Body of pancreas (tissue), 4 donors: ENCODE measurements at regions not wholly inside any gene's neighbourhood (a gene's known extent, or its start where the extent isn't known, plus 50 kb on each side); places are given as distances from the start of the nearest gene placed in this dataset.

Experiments
- ATAC-seq: fragments of 150-250 bp; one replicate; pipeline ENCODE4 v1.9.1; 2016
- DNase-seq, 4 donors: peaks; one replicate each; pipeline ENCODE4 v3.0.0-alpha.2; 2019
- H3K27ac ChIP-seq, 4 donors: fragments of 200-600 bp; sonication (generic); 1 replicate in 3 of 4; 2 replicates in 1 of 4; pipeline versions ENCODE4 v1.5.1 to v1.6.1; 2016 to 2019; ENCODE audit warnings: mild to moderate bottlenecking in 1 of 4, mixed read lengths in 1 of 4, moderate library complexity in 1 of 4
- H3K27me3 ChIP-seq, 2 donors: fragments of 200-600 bp; sonication (generic); one replicate each; pipeline ENCODE4 v1.6.0; 2016; ENCODE audit warnings: mild to moderate bottlenecking in 1 of 2
- H3K36me3 ChIP-seq, 2 donors: fragments of 200-600 bp; sonication (generic); replicated peaks in 1 of 2; 2 replicates each; pipeline ENCODE4 v1.5.1; 2016; ENCODE audit warnings: low read depth in 2 of 2; ENCODE audit not compliant: insufficient read depth in 1 of 2
- H3K4me1 ChIP-seq: fragments of 200-600 bp; sonication (generic); one replicate; pipeline ENCODE4 v1.6.0; 2016
- H3K4me3 ChIP-seq, 2 donors: fragments of 200-600 bp; sonication (generic); 1 replicate in 1 of 2; 2 replicates in 1 of 2; pipeline ENCODE4 v1.5.1; 2016 to 2019
- H3K9me3 ChIP-seq, 3 donors: fragments of 200-600 bp; sonication (generic); 1 replicate in 2 of 3; 2 replicates in 1 of 3; pipeline ENCODE4 v1.5.1; 2016
- CTCF ChIP-seq, 7 experiments: fragments of 450-650 bp in 4 of 7; fragments of 200-600 bp in 3 of 7; sonication (generic) in 3 of 7; IDR thresholded peaks; one replicate each; pipeline ENCODE4 v1.5.1; 2016 to 2019; ENCODE audit warnings: antibody characterized with exemption in 7 of 7
- POLR2A ChIP-seq, 3 donors: fragments of 450-650 bp; IDR thresholded peaks; one replicate each; pipeline ENCODE4 v1.6.1; 2016; ENCODE audit warnings: antibody characterized with exemption in 3 of 3, mild to moderate bottlenecking in 2 of 3
- WGBS, 2 donors: methylation state at CpG; one replicate each; pipeline ENCODE4 v1.1.5; 2017; 5-methylcytosine and 5-hydroxymethylcytosine counted together
- intact Hi-C: fragments of 100-400 bp; cut with DNase I; formaldehyde crosslinking; loops from one replicate; pipeline ENCODE4 v1.15.1; 2023

- WGBS, 2 donors, result 64 to 70% methylated on average over 4 of the region's 4 CpGs
- peak; percentile 83 for ATAC-seq
These were observed 169.3 kb downstream of the KCNE4 start for GRCh38 chr2:223221139-223221835.

DNA sequence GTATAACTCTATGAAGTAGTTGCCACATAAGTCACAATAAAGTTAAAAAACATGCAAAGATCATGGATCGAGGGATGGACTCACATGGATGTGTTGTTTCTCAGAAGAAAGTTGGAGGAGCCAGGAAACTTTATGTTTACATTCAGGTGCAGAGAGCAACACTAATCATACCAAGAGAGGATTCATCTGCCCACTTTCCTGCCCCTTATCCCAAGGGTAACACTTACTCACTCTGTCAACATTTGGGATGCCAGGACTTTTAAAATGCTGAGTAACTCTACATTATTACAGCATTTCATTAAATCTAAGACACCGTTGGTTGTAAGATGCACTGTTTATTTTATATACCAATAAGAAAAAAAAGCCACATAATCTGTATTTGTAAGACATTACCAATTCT lies 170.4 kb downstream of the KCNE4 start:
- no peak overlapping the region for H3K4me3 ChIP-seq
- peak in 1 of 4 donors; percentile 37 for DNase-seq
- 39 to 41% methylated on average over 2 of the region's 2 CpGs for WGBS, 2 donors
- no peaks in the 10 kb centered on the region for H3K9me3 ChIP-seq
- no peak for ATAC-seq
- peak overlapping the region in 2 of 4 donors; percentile 46 to 53 for H3K27ac ChIP-seq
- intact Hi-C loops, result no loop called here
- H3K27me3 ChIP-seq, result no peaks in the 10 kb centered on the region
- H3K36me3 ChIP-seq, result no peaks in the 10 kb centered on the region
- peaks cover 44% of the 10 kb centered on the region for H3K4me1 ChIP-seq
- no peak for TF ChIP-seq CTCF (IDR thresholded peaks at IDR 0.05)
- no peak for TF ChIP-seq POLR2A (IDR thresholded peaks at IDR 0.05)

More at GRCh38 chr2:223221139-223221835, 169.3 kb downstream of the KCNE4 start:
- Histone ChIP-seq H3K27ac (peak overlapping the region in 3 of 4 donors; percentile 17 to 53 (median 46)), H3K9me3 (no peaks in the 10 kb centered on the region), H3K36me3 (no peaks in the 10 kb centered on the region), H3K4me3 (no peak overlapping the region), H3K4me1 (peaks cover 45% of the 10 kb centered on the region), H3K27me3 (no peaks in the 10 kb centered on the region)
- intact Hi-C loops, result no loop called here
- peak in 2 of 4 donors; percentile 15 to 33 for DNase-seq
- TF ChIP-seq POLR2A (IDR thresholded peaks at IDR 0.05) (peak in 2 of 3 donors; percentile 70 to 87), CTCF (IDR thresholded peaks at IDR 0.05) (no peak)

DNA sequence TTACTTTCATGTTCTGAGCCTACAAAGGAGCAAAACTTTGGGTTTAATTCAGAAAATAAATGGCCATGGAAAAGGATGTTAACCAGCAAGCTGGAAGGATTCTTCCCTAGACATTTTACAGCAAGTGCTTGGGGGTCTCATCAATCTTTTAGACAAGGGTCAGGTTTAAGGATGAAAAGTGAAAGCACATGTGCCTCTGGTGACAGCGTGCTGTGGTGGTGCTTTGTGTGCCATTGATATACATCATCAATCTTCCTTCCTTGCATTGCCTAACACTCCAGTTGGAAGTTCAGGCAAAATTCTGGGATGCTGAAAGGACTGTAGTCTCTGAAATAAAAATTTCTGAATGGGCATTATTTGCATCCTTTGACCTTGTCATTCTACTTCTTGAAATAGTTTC lies 171.2 kb downstream of the KCNE4 start:
- Histone ChIP-seq H3K4me1 (peaks cover 39% of the 10 kb centered on the region), H3K27me3 (no peaks in the 10 kb centered on the region), H3K9me3 (no peaks in the 10 kb centered on the region), H3K4me3 (no peak overlapping the region), H3K27ac (no peak overlapping the region), H3K36me3 (no peaks in the 10 kb centered on the region)
- DNase-seq, result no peak
- TF ChIP-seq POLR2A (IDR thresholded peaks at IDR 0.05) (no peak), CTCF (IDR thresholded peaks at IDR 0.05) (no peak)
- ATAC-seq, result no peak
- WGBS, 2 donors, result 48 to 79% methylated on average over 1 of the region's 1 CpG
- intact Hi-C loops, result no loop called here

DNA sequence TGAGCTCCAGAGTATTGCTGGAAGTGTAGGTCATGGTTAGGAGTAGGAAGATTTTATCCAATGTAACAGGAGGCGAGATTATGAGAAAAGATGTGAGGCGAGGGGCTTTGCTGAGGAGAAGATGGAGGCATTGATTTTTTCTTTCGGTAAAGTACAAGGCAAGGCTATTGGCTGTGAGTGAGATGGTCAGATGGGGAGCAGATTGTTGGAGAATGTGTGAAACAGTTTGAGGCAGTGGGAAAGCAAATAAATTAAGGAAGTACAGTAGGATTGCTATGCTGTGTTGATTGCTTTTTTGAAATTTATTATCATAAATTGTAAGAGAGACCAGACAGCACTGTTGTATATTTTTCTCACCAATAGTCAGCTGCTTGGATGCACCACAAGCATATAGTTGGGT lies 173.3 kb downstream of the KCNE4 start:
- no peak for TF ChIP-seq POLR2A (IDR thresholded peaks at IDR 0.05)
- no peak for TF ChIP-seq CTCF (IDR thresholded peaks at IDR 0.05)
- WGBS, 2 donors, result 89 to 94% methylated on average over 3 of the region's 3 CpGs
- no peak overlapping the region for H3K4me3 ChIP-seq
- DNase-seq (no peak), ATAC-seq (no peak)
- no peaks in the 10 kb centered on the region for H3K36me3 ChIP-seq
- H3K27ac ChIP-seq, result no peak overlapping the region
- no peaks in the 10 kb centered on the region for H3K27me3 ChIP-seq
- H3K9me3 ChIP-seq, result no peaks in the 10 kb centered on the region
- peaks cover 31% of the 10 kb centered on the region for H3K4me1 ChIP-seq
- intact Hi-C loops, result no loop called here

GRCh38 chr2:223226264-223226663 lies 174.3 kb downstream of the KCNE4 start:
- no peak overlapping the region for H3K27ac ChIP-seq
- 0 to 19% methylated on average over 1 of the region's 1 CpG for WGBS, 2 donors

More at GRCh38 chr2:223226264-223226663, 174.3 kb downstream of the KCNE4 start:
- Histone ChIP-seq H3K36me3 (no peaks in the 10 kb centered on the region), H3K27me3 (no peaks in the 10 kb centered on the region), H3K4me1 (peaks cover 21% of the 10 kb centered on the region), H3K4me3 (no peak overlapping the region), H3K9me3 (no peaks in the 10 kb centered on the region)
- DNase-seq (no peak), ATAC-seq (no peak)
- TF ChIP-seq CTCF (IDR thresholded peaks at IDR 0.05), result no peak
- intact Hi-C loops, result no loop called here
